ENCODE measurements at regions not wholly inside any gene's neighbourhood (a gene's known extent, or its start where the extent isn't known, plus 50 kb on each side); places are given as distances from the start of the nearest gene placed in this dataset.
A peak's percentile ranks its signal among the peaks of the same experiment; 100 is the strongest.

- TF ChIP-seq CTCF (IDR thresholded peaks at IDR 0.05; ENCODE audit: low read length, missing control alignments), result no peak
- peak; percentile 48 for DNase-seq (ENCODE audit: low read depth)
- H3K4me3 ChIP-seq (replicated peaks; ENCODE audit: low read depth, low read length), result no peak overlapping the region
Observed at GRCh38 chr16:51881731-51882130, 665.2 kb downstream of the TOX3 start.

GRCh38 chr16:51880776-51881175, 666.2 kb downstream of the TOX3 start:
- no peak overlapping the region for H3K4me3 ChIP-seq (replicated peaks; ENCODE audit: low read depth, low read length)
- DNase-seq (ENCODE audit: low read depth), result peak; percentile 77
- TF ChIP-seq CTCF (IDR thresholded peaks at IDR 0.05; ENCODE audit: low read length, missing control alignments), result no peak

- TF ChIP-seq CTCF (IDR thresholded peaks at IDR 0.05; ENCODE audit: low read length, missing control alignments), result no peak
- no peak overlapping the region for H3K4me3 ChIP-seq (replicated peaks; ENCODE audit: low read depth, low read length)
- no peak for DNase-seq (ENCODE audit: low read depth)
Observed at GRCh38 chr16:51877686-51878085, 669.3 kb downstream of the TOX3 start.

GRCh38 chr16:51876934-51877333, 670.0 kb downstream of the TOX3 start:
- no peak for TF ChIP-seq CTCF (IDR thresholded peaks at IDR 0.05; ENCODE audit: low read length, missing control alignments)

GRCh38 chr16:51876601-51876875, 670.4 kb downstream of the TOX3 start:
- no peak for DNase-seq (ENCODE audit: low read depth)
- TF ChIP-seq CTCF (IDR thresholded peaks at IDR 0.05; ENCODE audit: low read length, missing control alignments), result no peak
- no peak overlapping the region for H3K4me3 ChIP-seq (replicated peaks; ENCODE audit: low read depth, low read length)

More at GRCh38 chr16:51876934-51877333, 670.0 kb downstream of the TOX3 start:
- H3K4me3 ChIP-seq (replicated peaks; ENCODE audit: low read depth, low read length), result no peak overlapping the region
- DNase-seq (ENCODE audit: low read depth), result no peak

- TF ChIP-seq CTCF (IDR thresholded peaks at IDR 0.05; ENCODE audit: low read length, missing control alignments), result no peak
- DNase-seq (ENCODE audit: low read depth), result no peak
- no peak overlapping the region for H3K4me3 ChIP-seq (replicated peaks; ENCODE audit: low read depth, low read length)
Observed at GRCh38 chr16:51875834-51876600, 670.9 kb downstream of the TOX3 start.

- TF ChIP-seq CTCF (IDR thresholded peaks at IDR 0.05; ENCODE audit: low read length, missing control alignments), result no peak
- DNase-seq (ENCODE audit: low read depth), result no peak
- H3K4me3 ChIP-seq (replicated peaks; ENCODE audit: low read depth, low read length), result no peak overlapping the region
Observed at GRCh38 chr16:51872524-51872923, 674.4 kb downstream of the TOX3 start.

Measured in fibroblast of pulmonary artery (primary cell).